ENCODE measurements at regions not wholly inside any gene's neighbourhood (a gene's known extent, or its start where the extent isn't known, plus 50 kb on each side); places are given as distances from the start of the nearest gene placed in this dataset.

DNA sequence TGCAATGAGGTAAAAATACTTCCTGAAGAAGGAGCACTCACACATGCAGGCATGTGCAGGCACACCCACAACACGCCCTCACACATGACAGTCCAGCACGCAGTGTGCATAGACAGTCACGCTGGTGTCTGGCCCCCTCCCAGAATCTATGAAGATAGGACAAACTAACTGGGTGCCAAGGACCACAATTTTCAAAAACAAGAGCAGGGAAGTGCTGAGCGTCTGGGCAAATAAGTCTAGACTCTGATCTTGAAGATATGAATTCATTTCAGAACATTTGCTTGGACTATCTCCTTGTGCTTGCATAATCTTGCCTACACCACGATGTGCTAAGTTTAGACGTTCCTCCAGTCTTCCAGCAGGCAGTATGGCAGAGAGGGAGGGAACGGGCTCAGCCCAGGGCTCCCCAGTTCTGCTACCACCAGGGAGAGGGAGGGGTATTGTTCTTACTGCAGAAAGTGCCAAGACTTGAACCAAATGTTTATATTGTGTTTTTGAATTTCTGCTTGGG is 276.5 kb upstream of the KLF6 start (continued):
- TF ChIP-seq AFF4 (CRISPR knock-in tag; IDR thresholded peaks at IDR 0.05; ENCODE audit: borderline replicate concordance), result no peak
- TF ChIP-seq, protein P1, sequence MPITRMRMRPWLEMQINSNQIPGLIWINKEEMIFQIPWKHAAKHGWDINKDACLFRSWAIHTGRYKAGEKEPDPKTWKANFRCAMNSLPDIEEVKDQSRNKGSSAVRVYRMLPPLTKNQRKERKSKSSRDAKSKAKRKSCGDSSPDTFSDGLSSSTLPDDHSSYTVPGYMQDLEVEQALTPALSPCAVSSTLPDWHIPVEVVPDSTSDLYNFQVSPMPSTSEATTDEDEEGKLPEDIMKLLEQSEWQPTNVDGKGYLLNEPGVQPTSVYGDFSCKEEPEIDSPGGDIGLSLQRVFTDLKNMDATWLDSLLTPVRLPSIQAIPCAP (CRISPR knock-in tag; IDR thresholded peaks at IDR 0.05), result no peak
- TF ChIP-seq, protein P2, sequence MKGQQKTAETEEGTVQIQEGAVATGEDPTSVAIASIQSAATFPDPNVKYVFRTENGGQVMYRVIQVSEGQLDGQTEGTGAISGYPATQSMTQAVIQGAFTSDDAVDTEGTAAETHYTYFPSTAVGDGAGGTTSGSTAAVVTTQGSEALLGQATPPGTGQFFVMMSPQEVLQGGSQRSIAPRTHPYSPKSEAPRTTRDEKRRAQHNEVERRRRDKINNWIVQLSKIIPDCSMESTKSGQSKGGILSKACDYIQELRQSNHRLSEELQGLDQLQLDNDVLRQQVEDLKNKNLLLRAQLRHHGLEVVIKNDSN (CRISPR knock-in tag; IDR thresholded peaks at IDR 0.05), result no peak
- no peak for TF ChIP-seq STAT6 (CRISPR knock-in tag; conservative IDR thresholded peaks at IDR 0.05; ENCODE audit: low read depth)
- no peak for TF ChIP-seq IRF2 (CRISPR knock-in tag; IDR thresholded peaks at IDR 0.05; ENCODE audit: borderline replicate concordance, low read depth)
- no peak for TF ChIP-seq ATF1 (CRISPR knock-in tag; IDR thresholded peaks at IDR 0.05)

- Mint-ChIP-seq H3K4me1 (no peaks in the 10 kb centered on the region), H3K9me3 (no peaks in the 10 kb centered on the region), H3K36me3 (no peaks in the 10 kb centered on the region), H3K27me3 (ENCODE audit: low read depth) (no peaks in the 10 kb centered on the region), H3K4me3 (no peak overlapping the region), H3K27ac (no peak overlapping the region)
- ATAC-seq, result no peak
- no peak for DNase-seq (ENCODE audit: low spot score)
- POLR2A ChIA-PET, result no interaction called here
- CTCF ChIA-PET, result no interaction called here
- TF ChIP-seq ZNF423 (CRISPR knock-in tag; IDR thresholded peaks at IDR 0.05) (no peak), ARID4B (CRISPR knock-in tag; IDR thresholded peaks at IDR 0.05; ENCODE audit: borderline replicate concordance) (no peak), PRRX2 (CRISPR knock-in tag; IDR thresholded peaks at IDR 0.05) (no peak), NFE2L1 (CRISPR knock-in tag; IDR thresholded peaks at IDR 0.05) (no peak), SP1 (CRISPR knock-in tag; conservative IDR thresholded peaks at IDR 0.05) (no peak)
- TF ChIP-seq, protein P2 (CRISPR knock-in tag; IDR thresholded peaks at IDR 0.05), result no peak
Measured at GRCh38 chr10:4059471-4060138, 274.6 kb upstream of the KLF6 start.
